Midbrain (tissue), 1 donor: ENCODE measurements at regions not wholly inside any gene's neighbourhood (a gene's known extent, or its start where the extent isn't known, plus 50 kb on each side); places are given as distances from the start of the nearest gene placed in this dataset.
A peak's percentile ranks its signal among the peaks of the same experiment; 100 is the strongest.

ENCODE experiments used
- DNase-seq: peaks from one replicate; lab custom pipeline; 2025; lab: John Stamatoyannopoulos, UW

- no peak for DNase-seq
Observed at GRCh38 chr4:163871078-163871477, 376.6 kb downstream of the TMA16 start.

- DNase-seq: no peak
Observed at GRCh38 chr4:163875327-163875726, 380.8 kb downstream of the TMA16 start.

GRCh38 chr4:163878336-163879121 lies 384.0 kb downstream of the TMA16 start:
- DNase-seq: no peak

GRCh38 chr4:163892417-163892816 lies 397.9 kb downstream of the TMA16 start:
- no peak for DNase-seq

- DNase-seq: no peak
Observed at GRCh38 chr4:163895378-163896005, 401.0 kb downstream of the TMA16 start.

- DNase-seq: no peak
Observed at GRCh38 chr4:163901319-163901718, 406.8 kb downstream of the TMA16 start.

GRCh38 chr4:163902417-163902816 lies 407.9 kb downstream of the TMA16 start:
- no peak for DNase-seq

- no peak for DNase-seq
Observed at GRCh38 chr4:163911891-163912290, 417.4 kb downstream of the TMA16 start.

GRCh38 chr4:163913571-163913970 lies 419.1 kb downstream of the TMA16 start:
- DNase-seq: peak; percentile 30

GRCh38 chr4:163915896-163916295 lies 421.4 kb downstream of the TMA16 start:
- DNase-seq: no peak

GRCh38 chr4:163920426-163920825 lies 425.9 kb downstream of the TMA16 start:
- DNase-seq: no peak

GRCh38 chr4:163922302-163922701 lies 427.8 kb downstream of the TMA16 start:
- no peak for DNase-seq

GRCh38 chr4:163923092-163923491 lies 428.6 kb downstream of the TMA16 start:
- no peak for DNase-seq

GRCh38 chr4:163930086-163930485 lies 435.6 kb downstream of the TMA16 start:
- no peak for DNase-seq

- no peak for DNase-seq
Observed at GRCh38 chr4:163932504-163932903, 438.0 kb downstream of the TMA16 start.

GRCh38 chr4:163939597-163939996 lies 445.1 kb downstream of the TMA16 start:
- no peak for DNase-seq

GRCh38 chr4:163941221-163941905 lies 446.9 kb downstream of the TMA16 start:
- DNase-seq: no peak

GRCh38 chr4:163948920-163949455 lies 454.5 kb downstream of the TMA16 start:
- DNase-seq: no peak

- DNase-seq: no peak
Observed at GRCh38 chr4:163949976-163950601, 455.6 kb downstream of the TMA16 start.

GRCh38 chr4:163955288-163955687 lies 460.8 kb downstream of the TMA16 start:
- no peak for DNase-seq

GRCh38 chr4:163958751-163959150 lies 464.3 kb downstream of the TMA16 start:
- DNase-seq: no peak

GRCh38 chr4:163959932-163960331 lies 465.4 kb downstream of the TMA16 start:
- no peak for DNase-seq
